Activated gamma-delta T cell (primary cell): ENCODE measurements at regions not wholly inside any gene's neighbourhood (a gene's known extent, or its start where the extent isn't known, plus 50 kb on each side); places are given as distances from the start of the nearest gene placed in this dataset.

Experiments
- DNase-seq: peaks from one replicate; lab custom pipeline; 2025; lab: John Stamatoyannopoulos, UW

DNA sequence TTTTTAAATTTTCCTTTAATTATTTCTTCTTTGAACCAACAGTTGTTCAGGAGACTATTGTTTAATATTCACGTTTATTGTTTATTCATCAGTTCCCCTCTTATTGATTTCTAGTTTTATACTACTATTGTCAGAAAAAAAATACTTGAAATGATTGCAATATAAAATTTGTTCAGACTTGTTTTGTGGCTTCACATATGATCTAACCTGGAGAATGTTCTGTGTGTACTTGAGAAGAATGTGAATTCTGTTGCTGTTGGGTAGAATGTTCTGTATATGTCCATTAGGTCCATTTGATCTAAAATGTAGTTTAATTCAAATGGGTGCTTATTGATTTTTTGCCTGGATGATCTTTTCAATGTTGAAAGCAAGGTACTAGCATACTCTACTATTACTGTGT, 408.7 kb upstream of the RIOK2 start:
- no peak for DNase-seq

- DNase-seq = no peak
These were observed 417.4 kb upstream of the RIOK2 start for GRCh38 chr5:97600486-97600885.

GRCh38 chr5:97601651-97602050, 418.6 kb upstream of the RIOK2 start:
- no peak for DNase-seq

GRCh38 chr5:97606531-97606930, 423.5 kb upstream of the RIOK2 start:
- no peak for DNase-seq

DNA sequence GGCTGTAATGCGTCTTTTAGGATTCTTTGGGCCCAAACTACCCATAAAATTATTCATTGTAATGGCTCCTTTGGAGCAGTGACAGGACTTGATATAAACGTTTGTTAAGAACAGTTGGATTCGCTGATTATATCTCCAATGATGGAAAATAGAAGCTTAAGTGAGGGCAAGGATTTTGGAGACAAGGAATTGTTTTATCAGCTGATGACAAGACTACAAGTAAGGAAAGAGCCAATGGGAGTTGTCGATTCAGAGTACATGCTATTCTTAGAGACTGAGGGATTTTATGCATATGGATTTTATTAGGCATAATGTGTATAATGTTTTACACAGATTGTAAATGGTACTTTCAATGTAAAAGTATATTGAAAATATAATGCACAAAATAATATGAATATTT, 425.5 kb upstream of the RIOK2 start:
- no peak for DNase-seq

- no peak for DNase-seq
These were observed 435.7 kb upstream of the RIOK2 start for GRCh38 chr5:97618721-97619120.

GRCh38 chr5:97623441-97623840, 440.4 kb upstream of the RIOK2 start:
- no peak for DNase-seq

DNA sequence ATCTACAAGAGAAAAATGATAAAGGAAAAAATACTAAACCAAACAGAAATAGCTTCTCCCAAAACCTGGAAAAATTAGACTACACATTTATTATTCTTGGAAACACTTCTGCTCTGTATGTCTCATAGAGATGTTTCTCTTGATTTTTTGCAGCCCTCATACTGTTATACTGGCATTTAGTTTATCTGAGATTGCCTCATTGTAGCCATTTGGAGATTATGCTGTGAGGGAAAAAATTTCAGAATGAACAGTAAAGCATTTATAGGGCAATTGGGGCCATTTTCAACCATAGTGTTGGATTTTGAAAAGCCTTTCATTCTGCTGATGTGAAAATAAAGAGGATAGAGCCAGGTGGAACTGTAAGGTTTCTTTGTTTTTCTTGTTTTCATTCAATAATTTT, 441.8 kb upstream of the RIOK2 start:
- no peak for DNase-seq

DNA sequence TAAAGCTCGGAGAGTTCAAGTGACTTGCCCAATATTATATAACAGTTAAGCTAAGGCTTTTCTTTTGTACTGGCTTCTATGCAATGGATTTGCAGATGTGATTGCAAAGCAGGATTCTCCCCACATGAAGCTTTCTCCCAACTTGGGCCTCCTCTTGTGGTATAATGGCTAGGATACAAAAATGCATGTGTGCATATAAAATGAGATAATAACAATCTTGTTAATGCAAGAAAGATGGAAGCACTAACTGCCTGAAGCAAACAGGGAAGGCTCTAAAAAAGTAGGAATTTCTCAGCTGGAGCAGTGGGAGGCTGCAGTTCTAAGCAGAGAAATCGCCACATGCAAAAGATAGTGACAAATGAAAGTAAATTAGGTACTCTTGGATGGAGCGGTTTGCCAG, 444.2 kb upstream of the RIOK2 start:
- DNase-seq = no peak

DNA sequence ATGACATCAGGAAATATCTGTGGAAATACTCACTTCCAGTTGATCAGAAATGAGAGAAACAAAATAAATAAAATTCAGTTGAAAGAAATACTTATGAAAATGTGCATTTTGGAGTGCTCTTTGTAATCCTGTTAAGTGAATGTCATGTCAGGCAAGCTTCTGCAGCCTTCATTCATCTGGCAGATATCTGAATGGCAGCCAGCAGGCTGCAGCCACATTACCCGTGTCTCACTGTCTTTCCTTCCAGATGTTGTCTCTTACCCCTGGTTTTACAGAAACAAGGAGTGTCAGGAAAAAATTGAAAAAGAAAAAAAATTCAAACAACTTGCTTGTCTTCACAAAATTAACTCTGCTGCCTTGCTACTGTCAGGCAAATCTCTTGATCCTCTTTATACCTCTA, 445.0 kb upstream of the RIOK2 start:
- no peak for DNase-seq

GRCh38 chr5:97628807-97629206, 445.8 kb upstream of the RIOK2 start:
- no peak for DNase-seq

DNA sequence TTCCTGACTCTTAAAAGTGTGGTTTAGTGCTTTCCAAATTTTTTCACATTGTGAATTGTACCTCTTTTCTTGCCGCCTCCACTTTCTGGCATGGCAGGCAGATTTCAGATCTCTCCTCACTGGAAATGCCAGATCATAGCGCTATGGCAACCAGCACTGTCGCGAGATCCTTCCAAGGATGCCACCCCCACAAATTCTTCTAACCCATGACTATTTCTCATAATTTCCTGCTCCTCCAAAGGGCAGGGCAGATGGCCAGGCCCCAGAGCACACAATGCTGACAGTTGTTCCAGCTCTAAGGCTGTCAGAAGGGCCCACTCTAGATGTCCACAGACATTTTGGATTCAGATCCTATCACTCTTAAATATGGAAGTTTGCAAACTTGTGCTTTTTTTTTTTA, 446.2 kb upstream of the RIOK2 start:
- no peak for DNase-seq

- DNase-seq = no peak
These were observed 452.5 kb upstream of the RIOK2 start for GRCh38 chr5:97635553-97635952.

- no peak for DNase-seq
These were observed 453.7 kb upstream of the RIOK2 start for GRCh38 chr5:97636766-97637165.

DNA sequence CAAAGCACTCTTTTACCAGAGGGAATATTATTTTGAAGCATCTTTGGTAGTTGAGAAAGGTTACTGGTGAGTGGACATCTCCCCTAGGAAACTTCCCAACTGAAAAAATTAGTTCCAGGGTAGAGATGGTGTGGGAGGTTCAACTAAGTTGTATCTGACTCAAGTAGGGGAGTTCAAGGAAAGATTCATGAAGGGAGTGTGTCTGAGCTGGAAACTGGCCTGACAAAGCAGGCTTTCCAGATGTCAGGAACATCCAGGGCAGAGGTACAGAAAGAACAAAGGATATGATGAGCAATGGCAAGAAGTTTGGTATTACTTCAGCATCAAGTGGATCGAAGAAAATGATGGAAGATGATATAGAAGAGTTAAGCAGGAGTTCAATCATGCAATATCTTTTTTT, 458.0 kb upstream of the RIOK2 start:
- no peak for DNase-seq

DNA sequence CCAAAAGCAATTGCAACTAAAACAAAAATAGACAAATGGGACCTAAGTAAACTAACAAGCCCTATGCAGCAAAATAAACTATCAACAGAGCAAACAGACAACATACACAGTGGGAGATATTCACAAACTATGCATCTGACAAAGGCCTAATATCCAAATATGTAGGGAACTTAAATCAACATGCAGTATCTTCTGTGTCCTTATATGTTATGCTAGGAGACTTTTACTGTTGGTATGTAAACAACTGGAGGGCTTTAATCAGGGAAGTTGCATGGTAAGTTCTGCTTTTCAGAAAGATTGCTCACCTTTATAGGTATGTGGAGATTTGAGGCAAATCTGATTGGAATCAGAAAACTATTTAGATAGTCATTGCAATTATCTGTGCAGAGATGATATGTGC, 461.2 kb upstream of the RIOK2 start:
- DNase-seq = no peak

- no peak for DNase-seq
These were observed 461.8 kb upstream of the RIOK2 start for GRCh38 chr5:97644896-97645295.

DNA sequence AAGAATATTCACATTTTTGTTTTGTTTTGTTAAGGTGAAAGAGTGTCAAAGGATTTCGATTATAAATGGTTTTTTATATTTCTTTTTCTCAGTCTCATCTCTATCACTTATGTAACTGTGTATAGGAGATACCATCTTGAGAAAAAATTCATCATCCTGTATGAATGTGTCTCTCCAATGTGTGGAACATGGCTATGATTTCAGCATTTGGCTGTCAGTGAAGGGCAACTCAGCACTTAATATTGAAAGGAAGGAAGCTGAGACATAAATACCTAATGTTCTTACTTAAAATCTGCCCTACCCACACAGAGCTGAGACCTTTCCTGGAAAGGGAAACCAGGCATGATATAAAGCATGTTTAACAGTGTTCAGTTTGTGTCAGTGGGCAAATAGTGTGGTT, 474.2 kb upstream of the RIOK2 start:
- DNase-seq = no peak

- no peak for DNase-seq
These were observed 475.3 kb upstream of the RIOK2 start for GRCh38 chr5:97658116-97658900.

DNA sequence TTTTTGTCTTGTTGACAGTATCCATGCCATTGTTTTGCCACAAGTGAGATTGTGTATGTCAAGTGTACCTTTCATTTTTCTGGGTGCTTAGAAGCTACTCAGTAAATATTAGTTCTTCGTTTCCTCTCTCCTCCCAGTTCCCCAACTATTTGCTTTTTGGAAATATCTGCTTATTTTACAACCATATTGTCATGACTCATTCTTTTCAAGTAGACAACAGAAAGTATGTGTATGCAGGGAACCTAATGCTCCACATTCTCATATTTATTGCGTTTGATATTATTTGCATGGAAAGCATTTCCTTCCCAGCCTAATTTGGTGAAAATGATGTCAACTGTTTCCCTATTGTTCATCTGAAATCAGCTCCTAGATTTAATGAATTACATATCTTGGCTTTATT, 483.7 kb upstream of the RIOK2 start:
- no peak for DNase-seq

DNA sequence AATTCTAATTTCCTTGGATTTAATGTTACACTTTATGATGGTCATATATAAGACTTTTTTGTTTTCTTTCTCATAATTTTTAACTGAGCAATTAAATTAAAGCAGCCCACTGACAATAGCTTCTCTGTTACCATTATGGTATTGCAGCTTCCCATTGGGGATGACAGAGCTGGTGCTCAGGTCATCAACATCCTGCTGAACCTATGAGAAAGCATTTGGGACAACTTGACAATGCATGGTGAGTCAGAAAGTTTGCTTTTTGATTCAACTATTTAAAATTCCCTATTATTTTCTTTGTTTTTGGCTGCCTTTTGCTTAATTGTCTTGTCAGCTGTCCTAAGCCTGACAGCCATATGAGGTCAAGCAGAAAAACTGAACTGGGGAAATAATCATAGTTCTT, 487.4 kb upstream of the RIOK2 start:
- DNase-seq = no peak

- no peak for DNase-seq
These were observed 493.6 kb upstream of the RIOK2 start for GRCh38 chr5:97676608-97677007.

DNA sequence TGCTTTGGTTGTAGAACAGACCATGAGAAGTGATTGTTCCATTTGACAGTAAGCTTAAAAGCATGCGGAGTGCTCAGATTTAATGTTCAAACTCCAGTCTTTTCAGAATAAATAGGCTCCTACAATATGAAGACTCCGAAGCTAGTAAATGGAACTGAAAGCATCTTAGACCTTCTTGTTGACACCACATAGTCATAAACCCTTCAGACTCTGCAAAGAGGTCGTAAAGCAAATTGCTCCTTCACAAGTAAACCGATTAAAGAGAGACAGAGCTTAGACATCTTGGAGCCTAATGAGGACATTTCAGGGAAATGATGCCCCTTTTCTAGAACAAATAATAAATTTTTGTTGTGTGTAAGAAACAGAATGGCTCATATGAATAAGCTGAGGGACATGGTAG, 511.0 kb upstream of the RIOK2 start:
- DNase-seq = no peak

DNA sequence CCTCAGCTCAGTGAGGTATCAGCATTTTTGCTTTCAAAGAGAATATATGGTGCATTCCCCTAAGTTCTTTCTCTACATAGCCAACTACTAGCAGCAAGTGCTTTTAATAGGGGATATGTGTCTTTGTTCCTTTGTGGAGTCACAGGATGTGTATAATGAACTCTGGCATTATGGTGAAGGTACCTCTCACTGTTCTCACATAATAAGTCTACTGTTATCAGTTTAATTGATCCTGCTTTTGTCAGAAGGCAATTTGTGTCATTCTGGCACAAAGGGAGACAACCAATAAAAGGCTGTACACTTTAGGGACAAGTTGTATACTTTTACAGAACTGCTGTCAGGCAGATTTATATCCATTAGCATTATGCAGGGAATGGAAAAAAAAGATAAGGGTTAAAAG, 531.4 kb upstream of the RIOK2 start:
- no peak for DNase-seq
